Right cardiac atrium (tissue), 5 donors: ENCODE measurements at regions not wholly inside any gene's neighbourhood (a gene's known extent, or its start where the extent isn't known, plus 50 kb on each side); places are given as distances from the start of the nearest gene placed in this dataset.
"Not testable (repeated sequence)": the region's sequence is repeated elsewhere in the genome, so short reads cannot be mapped to it uniquely, and the experiment has no call there.

Experiments
- ATAC-seq, 2 donors: fragments of 200-7000 bp; cut with Tn5 transposase; one replicate each; pipeline versions ENCODE4 v1.8.0 to v1.9.1; 2020; ENCODE audit warnings: moderate library complexity in 2 of 2, mild to moderate bottlenecking in 1 of 2
- DNase-seq, 3 donors: peaks; one replicate each; pipeline ENCODE4 v3.0.0-alpha.2; 2020
- H3K27ac ChIP-seq: one replicate; pipeline ENCODE4 v1.5.1; 2013; ENCODE audit warnings: mild to moderate bottlenecking, low read length, control low read depth, moderate library complexity
- H3K27me3 ChIP-seq: one replicate; pipeline ENCODE4 v1.6.1; 2013; ENCODE audit not compliant: control insufficient read depth, insufficient read depth
- H3K4me1 ChIP-seq: one replicate; pipeline ENCODE4 v1.6.1; 2013; ENCODE audit warnings: low read length; ENCODE audit not compliant: control insufficient read depth, insufficient read depth
- H3K4me3 ChIP-seq: one replicate; pipeline ENCODE4 v1.5.1; 2013; ENCODE audit warnings: low read length, control low read depth
- H3K9me3 ChIP-seq: one replicate; pipeline ENCODE4 v1.6.1; 2013; ENCODE audit warnings: low read length; ENCODE audit not compliant: control insufficient read depth
- WGBS: extraction: QIAGEN DNeasy Blood & Tissue Kit; methylation state at CpG from one replicate; pipeline ENCODE4 v1.1.7; 2013; 5-methylcytosine and 5-hydroxymethylcytosine counted together
- intact Hi-C, 4 donors: fragments of 100-400 bp; cut with DNase I; formaldehyde crosslinking; loops; one replicate each; pipeline versions ENCODE4 v1.11.0 to v1.14.0; 2022 to 2023
- donor health status: healthy with polysubstance abuse.
- donor health status: DM: no; HTN: yes; CAD: no.
- donor health status: DM: no; HTN: no; CAD: no.
- donor health status: DM: no; HTN: yes; CAD: no; lungs with severe emphysema.
- donor health status: DM: yes; HTN: yes; CAD: no.

GRCh38 chr16:80896776-80897175, 92.4 kb upstream of the CDYL2 start:
- WGBS = 79% methylated on average over 5 of the region's 5 CpGs
- no peaks in the 10 kb centered on the region for H3K27me3 ChIP-seq
- no peak overlapping the region for H3K27ac ChIP-seq
- ATAC-seq (no peak), DNase-seq (no peak)
- intact Hi-C loops = no loop called here
- H3K9me3 ChIP-seq = no peaks in the 10 kb centered on the region
- peaks cover 2% of the 10 kb centered on the region for H3K4me1 ChIP-seq
- no peak overlapping the region for H3K4me3 ChIP-seq

DNA sequence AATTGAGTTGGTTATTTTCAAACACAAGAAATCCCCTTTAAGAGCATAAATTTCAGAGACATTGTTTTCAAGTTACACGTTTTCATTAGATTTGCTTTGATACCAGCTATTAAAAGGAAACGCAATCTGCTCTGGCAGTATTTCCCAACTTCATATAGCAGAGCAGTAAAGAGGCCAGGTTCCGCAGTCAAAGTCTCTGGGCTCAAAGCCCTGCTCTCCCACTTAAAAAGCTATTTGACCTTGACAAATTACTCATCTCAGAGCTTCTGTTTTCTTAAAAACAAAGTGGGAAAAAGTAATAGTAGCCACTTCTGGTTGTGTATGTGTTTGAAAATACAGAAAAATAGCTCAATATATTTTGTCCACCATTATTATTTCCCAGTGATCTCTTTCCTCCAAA, 89.7 kb upstream of the CDYL2 start:
- ATAC-seq (no peak), DNase-seq (no peak)
- no peaks in the 10 kb centered on the region for H3K4me1 ChIP-seq
- H3K27me3 ChIP-seq = no peaks in the 10 kb centered on the region
- 61% methylated on average over 3 of the region's 3 CpGs for WGBS
- H3K9me3 ChIP-seq = no peaks in the 10 kb centered on the region
- no peak overlapping the region for H3K4me3 ChIP-seq
- H3K27ac ChIP-seq = no peak overlapping the region
- intact Hi-C loops = no loop called here

DNA sequence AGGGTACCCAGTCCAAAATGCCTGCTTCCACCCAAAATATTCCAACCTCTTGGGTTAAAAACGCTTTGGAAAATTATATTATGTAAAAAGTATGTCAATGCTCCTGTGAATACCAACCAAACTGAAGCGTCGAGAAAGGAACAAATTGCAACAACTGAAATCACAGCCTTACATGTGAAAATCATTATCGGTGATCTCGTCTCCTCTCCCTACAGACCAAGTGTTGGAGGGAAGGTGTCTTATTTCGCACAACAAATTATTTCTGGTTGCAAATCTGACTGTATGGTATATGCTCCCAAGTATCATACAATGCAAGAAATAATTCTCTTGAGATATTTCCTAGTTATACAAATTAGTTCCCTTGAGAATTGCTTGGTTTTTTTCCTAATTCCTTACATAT, 89.3 kb upstream of the CDYL2 start:
- DNase-seq (no peak), ATAC-seq (no peak)
- Histone ChIP-seq H3K4me3 (no peak overlapping the region), H3K9me3 (no peaks in the 10 kb centered on the region), H3K4me1 (no peaks in the 10 kb centered on the region), H3K27ac (no peak overlapping the region), H3K27me3 (no peaks in the 10 kb centered on the region)
- 77% methylated on average over 6 of the region's 6 CpGs for WGBS
- intact Hi-C loops = no loop called here

DNA sequence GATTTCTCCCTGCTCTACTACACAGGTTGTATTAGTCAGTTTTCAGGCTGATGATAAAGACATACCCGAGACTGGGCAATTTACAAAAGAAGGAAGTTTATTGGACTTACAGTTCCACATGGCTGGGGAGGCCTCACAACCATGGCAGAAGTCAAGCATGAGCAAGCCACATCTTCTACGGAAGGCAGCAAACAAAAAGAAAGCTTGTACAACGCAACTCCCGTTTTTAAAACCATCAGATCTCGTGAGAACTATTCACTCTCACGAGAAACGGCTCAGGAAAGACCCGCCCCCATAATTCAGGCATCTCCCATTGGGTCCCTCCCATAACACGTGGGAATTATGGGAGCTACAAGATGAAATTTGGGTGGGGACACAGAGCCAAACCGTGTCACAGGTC, 88.0 kb upstream of the CDYL2 start:
- H3K27ac ChIP-seq, H3K27me3 ChIP-seq, H3K9me3 ChIP-seq, DNase-seq, intact Hi-C loops, H3K4me3 ChIP-seq, ATAC-seq, H3K4me1 ChIP-seq: not testable (repeated sequence)
- WGBS = 85% methylated on average over 10 of the region's 10 CpGs

DNA sequence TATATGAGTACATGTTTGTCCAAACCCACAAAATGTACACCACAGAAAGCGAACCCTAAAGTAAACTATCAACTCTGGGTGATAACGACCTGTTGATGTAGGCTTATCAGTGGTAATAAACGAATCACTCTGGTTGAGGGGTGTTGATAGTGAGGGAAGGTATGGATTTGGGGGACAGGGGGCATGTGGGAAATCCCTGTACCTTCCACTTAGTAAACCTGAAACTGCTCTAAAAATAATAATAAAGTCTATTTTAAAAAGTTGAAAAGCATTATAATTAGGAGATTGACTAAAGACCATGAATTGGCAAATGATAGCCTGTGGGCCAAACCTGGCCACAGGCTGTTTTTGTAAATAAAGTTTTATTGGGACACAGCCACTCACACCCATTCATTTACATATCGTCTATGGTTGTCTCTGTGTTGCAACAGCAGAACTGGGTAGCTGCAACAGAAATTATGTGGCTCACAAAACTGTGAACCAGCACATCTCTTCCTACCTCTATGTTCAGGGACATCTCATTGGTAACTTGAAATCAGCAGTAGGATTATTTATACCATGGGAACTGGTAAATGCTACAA, 85.5 kb upstream of the CDYL2 start:
- ATAC-seq (no peak), DNase-seq (no peak)
- intact Hi-C loops = no loop called here
- 74% methylated on average over 4 of the region's 4 CpGs for WGBS
- H3K9me3 ChIP-seq = no peaks in the 10 kb centered on the region
- no peaks in the 10 kb centered on the region for H3K4me1 ChIP-seq
- H3K4me3 ChIP-seq = no peak overlapping the region
- H3K27ac ChIP-seq = no peak overlapping the region
- H3K27me3 ChIP-seq = no peaks in the 10 kb centered on the region

- Histone ChIP-seq H3K27me3 (no peaks in the 10 kb centered on the region), H3K4me3 (no peak overlapping the region), H3K27ac (no peak overlapping the region), H3K4me1 (no peaks in the 10 kb centered on the region), H3K9me3 (no peaks in the 10 kb centered on the region)
- 89% methylated on average over 3 of the region's 3 CpGs for WGBS
- ATAC-seq (no peak), DNase-seq (no peak)
- intact Hi-C loops = no loop called here
These were observed 82.7 kb upstream of the CDYL2 start for GRCh38 chr16:80887062-80887461.

- H3K4me3 ChIP-seq = no peak overlapping the region
- intact Hi-C loops = no loop called here
- H3K27ac ChIP-seq = no peak overlapping the region
- no peaks in the 10 kb centered on the region for H3K9me3 ChIP-seq
- H3K4me1 ChIP-seq = no peaks in the 10 kb centered on the region
- 88% methylated on average over 5 of the region's 5 CpGs for WGBS
- no peak for ATAC-seq
- DNase-seq = no peak
- H3K27me3 ChIP-seq = no peaks in the 10 kb centered on the region
These were observed 79.4 kb upstream of the CDYL2 start for GRCh38 chr16:80883816-80884215.

GRCh38 chr16:80883159-80883642, 78.8 kb upstream of the CDYL2 start:
- Histone ChIP-seq H3K27me3 (no peaks in the 10 kb centered on the region), H3K9me3 (no peaks in the 10 kb centered on the region), H3K4me3 (no peak overlapping the region), H3K4me1 (no peaks in the 10 kb centered on the region), H3K27ac (no peak overlapping the region)
- intact Hi-C loops = no loop called here
- no peak for DNase-seq
- WGBS = 75% methylated on average over 4 of the region's 4 CpGs
- ATAC-seq = no peak

- ATAC-seq (peak in 1 of 2 donors; percentile 47), DNase-seq (no peak)
- 13% methylated on average over 5 of the region's 5 CpGs for WGBS
- intact Hi-C loops = no loop called here
- Histone ChIP-seq H3K4me1 (no peaks in the 10 kb centered on the region), H3K27ac (no peak overlapping the region), H3K4me3 (no peak overlapping the region), H3K27me3 (no peaks in the 10 kb centered on the region), H3K9me3 (no peaks in the 10 kb centered on the region)
These were observed 71.2 kb upstream of the CDYL2 start for GRCh38 chr16:80875616-80876015.

- Histone ChIP-seq H3K4me3 (no peak overlapping the region), H3K9me3 (no peaks in the 10 kb centered on the region), H3K4me1 (no peaks in the 10 kb centered on the region), H3K27ac (no peak overlapping the region), H3K27me3 (no peaks in the 10 kb centered on the region)
- 43% methylated on average over 1 of the region's 1 CpG for WGBS
- DNase-seq = no peak
- intact Hi-C loops = no loop called here
- no peak for ATAC-seq
These were observed 70.5 kb upstream of the CDYL2 start for GRCh38 chr16:80874925-80875324.

GRCh38 chr16:80862160-80862705, 57.8 kb upstream of the CDYL2 start:
- no peaks in the 10 kb centered on the region for H3K9me3 ChIP-seq
- no peak overlapping the region for H3K27ac ChIP-seq
- intact Hi-C loops = no loop called here
- H3K4me3 ChIP-seq = no peak overlapping the region
- H3K4me1 ChIP-seq = no peaks in the 10 kb centered on the region
- DNase-seq (no peak), ATAC-seq (no peak)
- 48% methylated on average over 3 of the region's 3 CpGs for WGBS
- no peaks in the 10 kb centered on the region for H3K27me3 ChIP-seq
